ENCODE measurements at regions not wholly inside any gene's neighbourhood (a gene's known extent, or its start where the extent isn't known, plus 50 kb on each side); places are given as distances from the start of the nearest gene placed in this dataset.

GRCh38 chr11:115920841-115921480, 416.7 kb upstream of the CADM1 start:
- TF ChIP-seq CTCF (IDR thresholded peaks at IDR 0.05): no peak
- no peak for TF ChIP-seq EZH2 (IDR thresholded peaks at IDR 0.05)
- TF ChIP-seq EZH2phosphoT487 (IDR thresholded peaks at IDR 0.05): no peak
